ENCODE measurements at regions not wholly inside any gene's neighbourhood (a gene's known extent, or its start where the extent isn't known, plus 50 kb on each side); places are given as distances from the start of the nearest gene placed in this dataset.

- TF ChIP-seq POLR2A (IDR thresholded peaks at IDR 0.05) (no peak), CTCF (IDR thresholded peaks at IDR 0.05) (no peak)
Observed at GRCh38 chr3:34807611-34808010, 831.7 kb upstream of the ARPP21 start.

Measured in sigmoid colon (tissue), 3 donors.